ENCODE measurements at regions not wholly inside any gene's neighbourhood (a gene's known extent, or its start where the extent isn't known, plus 50 kb on each side); places are given as distances from the start of the nearest gene placed in this dataset.
"Not testable (repeated sequence)": the region's sequence is repeated elsewhere in the genome, so short reads cannot be mapped to it uniquely, and the experiment has no call there.

DNA sequence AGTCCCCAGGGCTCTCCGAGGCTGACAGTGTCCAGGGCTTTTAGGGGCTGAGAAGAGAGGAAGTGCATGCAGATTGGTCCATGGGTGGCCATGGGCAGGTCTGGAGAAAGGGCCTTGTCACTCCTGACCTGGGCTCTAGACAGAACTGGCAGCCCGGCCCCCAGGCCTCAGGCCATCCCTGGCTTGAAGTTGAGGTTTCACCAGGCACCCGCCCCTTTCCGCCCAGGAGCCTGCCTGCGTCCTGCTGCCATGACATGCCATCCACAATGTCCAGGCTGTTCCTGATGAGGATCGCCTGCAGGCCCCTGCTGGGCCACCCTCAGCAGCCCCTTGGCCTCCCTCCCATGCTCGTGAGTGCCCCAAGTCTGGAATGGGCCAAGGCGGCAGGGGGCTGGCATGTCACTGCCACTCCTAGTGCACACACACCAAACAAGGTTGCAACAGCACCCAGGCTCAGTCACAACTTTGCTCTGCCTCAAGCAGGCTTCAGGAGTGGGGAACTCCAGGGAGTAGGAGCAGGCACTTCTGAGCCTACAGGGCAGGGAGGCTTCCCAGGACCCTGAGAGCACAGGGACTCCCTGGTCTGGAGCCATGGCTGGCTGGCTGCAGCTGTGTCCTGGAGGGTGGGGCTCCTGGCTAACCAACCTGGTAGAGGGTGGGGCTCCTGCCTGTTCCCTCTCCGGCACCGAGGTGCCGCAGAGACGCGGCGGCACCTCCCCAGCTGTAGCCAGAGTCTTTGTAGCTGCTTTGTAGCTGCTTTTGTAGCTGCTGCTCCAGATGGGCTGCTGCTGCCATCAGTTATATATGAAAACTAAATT, 1457.1 kb upstream of the GBE1 start:
- no peak for ATAC-seq
- intact Hi-C loops (cut with DNase I; ENCODE audit: low total_unique reads) (no loop called here), in situ Hi-C loops (cut with MboI; ENCODE audit: low sequenced_read_pairs in 4 of 4) (no loop called here)
- Histone ChIP-seq H3K4me3 (no peak overlapping the region), H3K4me1 (no peaks in the 10 kb centered on the region), H3K27me3 (no peaks in the 10 kb centered on the region), H3K27ac (no peak overlapping the region), H3K9me3 (no peaks in the 10 kb centered on the region), H3K36me3 (no peaks in the 10 kb centered on the region)
- TF ChIP-seq, protein P1, sequence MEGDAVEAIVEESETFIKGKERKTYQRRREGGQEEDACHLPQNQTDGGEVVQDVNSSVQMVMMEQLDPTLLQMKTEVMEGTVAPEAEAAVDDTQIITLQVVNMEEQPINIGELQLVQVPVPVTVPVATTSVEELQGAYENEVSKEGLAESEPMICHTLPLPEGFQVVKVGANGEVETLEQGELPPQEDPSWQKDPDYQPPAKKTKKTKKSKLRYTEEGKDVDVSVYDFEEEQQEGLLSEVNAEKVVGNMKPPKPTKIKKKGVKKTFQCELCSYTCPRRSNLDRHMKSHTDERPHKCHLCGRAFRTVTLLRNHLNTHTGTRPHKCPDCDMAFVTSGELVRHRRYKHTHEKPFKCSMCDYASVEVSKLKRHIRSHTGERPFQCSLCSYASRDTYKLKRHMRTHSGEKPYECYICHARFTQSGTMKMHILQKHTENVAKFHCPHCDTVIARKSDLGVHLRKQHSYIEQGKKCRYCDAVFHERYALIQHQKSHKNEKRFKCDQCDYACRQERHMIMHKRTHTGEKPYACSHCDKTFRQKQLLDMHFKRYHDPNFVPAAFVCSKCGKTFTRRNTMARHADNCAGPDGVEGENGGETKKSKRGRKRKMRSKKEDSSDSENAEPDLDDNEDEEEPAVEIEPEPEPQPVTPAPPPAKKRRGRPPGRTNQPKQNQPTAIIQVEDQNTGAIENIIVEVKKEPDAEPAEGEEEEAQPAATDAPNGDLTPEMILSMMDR (IDR thresholded peaks at IDR 0.05 in 4 of 5, conservative IDR thresholded peaks at IDR 0.05 in 1 of 5) = no peak
- TF ChIP-seq POLR2A (IDR thresholded peaks at IDR 0.05) = no peak
- no peak for DNase-seq

DNA sequence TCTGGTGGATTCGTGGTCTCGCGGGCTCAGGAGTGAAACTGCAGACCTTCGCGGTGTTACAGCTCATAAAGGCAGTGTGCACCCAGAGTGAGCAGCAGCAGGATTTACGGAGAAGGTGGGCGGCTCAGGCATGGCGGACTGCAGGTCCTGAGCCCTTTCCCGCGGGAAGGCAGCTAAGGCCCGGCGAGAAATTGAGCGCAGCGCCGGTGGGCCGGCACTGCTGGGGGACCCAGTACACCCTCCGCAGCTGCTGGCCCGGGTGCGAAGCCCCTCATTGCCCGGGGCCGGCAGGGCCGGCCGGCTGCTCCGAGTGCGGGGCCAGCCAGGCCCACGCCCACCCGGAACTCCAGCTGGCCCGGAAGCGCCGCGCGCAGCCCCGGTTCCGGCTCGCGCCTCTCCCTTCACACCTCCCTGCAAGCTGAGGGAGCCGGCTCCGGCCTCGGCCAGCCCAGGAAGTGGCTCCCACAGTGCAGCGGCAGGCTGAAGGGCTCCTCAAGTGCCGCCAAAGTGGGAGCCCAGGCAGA, 1456.2 kb upstream of the GBE1 start:
- in situ Hi-C loops (cut with MboI; ENCODE audit: low sequenced_read_pairs in 4 of 4); ATAC-seq; H3K4me3 ChIP-seq; H3K9me3 ChIP-seq; H3K36me3 ChIP-seq; H3K27me3 ChIP-seq; H3K4me1 ChIP-seq; H3K27ac ChIP-seq; intact Hi-C loops (cut with DNase I; ENCODE audit: low total_unique reads); DNase-seq: not testable (repeated sequence)

DNA sequence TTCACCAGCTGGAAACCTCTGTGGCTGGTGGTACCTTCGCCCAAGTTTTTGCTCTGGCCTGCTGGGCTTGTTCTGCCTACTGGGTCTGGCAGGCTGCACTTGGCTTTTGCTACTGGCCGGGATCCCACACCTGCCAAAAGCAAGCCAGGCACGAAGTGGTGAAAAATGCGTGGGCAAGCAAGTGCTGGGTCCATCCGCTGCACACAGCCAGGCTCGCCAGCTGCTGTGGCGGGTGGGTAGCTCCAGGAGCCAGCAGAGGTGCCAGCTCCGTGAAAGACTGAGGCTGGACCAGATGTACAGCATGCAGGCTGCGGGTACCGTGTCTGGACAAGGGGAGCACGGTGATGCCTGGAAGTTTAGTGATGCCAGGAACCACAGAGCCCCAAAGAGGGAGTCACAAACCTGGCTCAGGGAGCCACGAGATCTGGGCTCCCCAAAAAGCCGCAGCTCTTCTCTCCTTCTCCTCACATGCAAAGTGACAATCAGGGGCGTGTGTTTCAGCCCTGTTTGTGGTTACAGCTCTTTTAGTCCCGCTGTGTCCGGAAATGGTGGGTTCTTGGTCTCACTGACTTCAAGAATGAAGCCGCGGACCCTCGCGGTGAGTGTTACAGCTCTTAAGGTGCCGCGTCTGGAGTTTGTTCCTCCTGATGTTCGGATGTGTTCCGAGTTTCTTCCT, 1455.6 kb upstream of the GBE1 start:
- DNase-seq = no peak
- Histone ChIP-seq H3K4me3 (no peak overlapping the region), H3K9me3 (no peaks in the 10 kb centered on the region), H3K36me3 (no peaks in the 10 kb centered on the region), H3K27me3 (no peaks in the 10 kb centered on the region), H3K27ac (no peak overlapping the region), H3K4me1 (no peaks in the 10 kb centered on the region)
- no peak for ATAC-seq
- intact Hi-C loops (cut with DNase I; ENCODE audit: low total_unique reads) = no loop called here
- in situ Hi-C loops (cut with MboI; ENCODE audit: low sequenced_read_pairs in 4 of 4) = no loop called here
- TF ChIP-seq, protein P1 (IDR thresholded peaks at IDR 0.05 in 4 of 5, conservative IDR thresholded peaks at IDR 0.05 in 1 of 5) = no peak
- TF ChIP-seq POLR2A (IDR thresholded peaks at IDR 0.05) = no peak

DNA sequence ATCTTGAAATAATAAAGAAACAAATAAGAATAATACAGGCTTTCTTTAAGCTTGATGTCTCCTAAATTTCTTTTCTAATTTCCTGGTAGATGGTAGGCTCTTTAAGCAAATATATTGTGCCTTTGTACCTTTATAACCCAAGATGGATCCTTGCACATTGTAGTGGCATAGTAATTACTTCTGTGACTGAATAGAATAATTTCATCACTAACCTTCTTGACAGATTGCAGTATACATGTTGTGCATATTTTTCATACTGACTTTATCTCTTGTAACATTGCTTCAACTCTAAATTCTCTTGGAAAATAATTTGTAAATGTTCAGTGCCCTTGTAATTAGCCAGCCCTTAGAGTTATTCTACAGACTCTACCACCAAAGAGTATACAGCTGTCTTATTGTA, 1433.8 kb upstream of the GBE1 start:
- DNase-seq = no peak
- Histone ChIP-seq H3K9me3 (no peaks in the 10 kb centered on the region), H3K4me3 (no peak overlapping the region), H3K27me3 (no peaks in the 10 kb centered on the region), H3K36me3 (no peaks in the 10 kb centered on the region), H3K4me1 (no peaks in the 10 kb centered on the region), H3K27ac (no peak overlapping the region)
- ATAC-seq = no peak
- in situ Hi-C loops (cut with MboI; ENCODE audit: low sequenced_read_pairs in 4 of 4) = no loop called here
- no peak for TF ChIP-seq POLR2A (IDR thresholded peaks at IDR 0.05)
- intact Hi-C loops (cut with DNase I; ENCODE audit: low total_unique reads) = no loop called here

DNA sequence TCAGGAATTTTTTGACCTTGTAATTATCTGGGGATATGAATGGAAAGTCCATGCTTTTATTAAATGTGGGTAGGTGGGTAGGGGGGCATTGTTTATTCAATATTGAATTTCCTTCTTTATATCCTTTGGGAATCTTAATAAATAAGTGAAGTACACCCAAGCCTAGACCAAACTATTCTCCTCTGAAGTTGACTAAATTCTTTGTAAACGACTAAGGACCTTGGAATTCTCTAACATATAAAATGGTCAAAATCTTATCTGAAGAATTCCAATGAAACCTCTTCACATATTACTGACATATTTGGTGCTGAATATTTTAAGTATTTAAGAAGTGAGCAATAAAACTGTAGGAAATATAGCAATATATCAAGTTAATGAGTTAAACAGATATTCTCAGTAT, 1432.1 kb upstream of the GBE1 start:
- TF ChIP-seq POLR2A (IDR thresholded peaks at IDR 0.05) = no peak
- TF ChIP-seq, protein P1 (IDR thresholded peaks at IDR 0.05 in 4 of 5, conservative IDR thresholded peaks at IDR 0.05 in 1 of 5) = no peak
- no peaks in the 10 kb centered on the region for H3K27me3 ChIP-seq
- in situ Hi-C loops (cut with MboI; ENCODE audit: low sequenced_read_pairs in 4 of 4) = no loop called here

More for the DNA sequence above, 1432.1 kb upstream of the GBE1 start:
- no peak overlapping the region for H3K4me3 ChIP-seq
- no peaks in the 10 kb centered on the region for H3K4me1 ChIP-seq
- no peak for DNase-seq
- no peaks in the 10 kb centered on the region for H3K36me3 ChIP-seq
- no peak overlapping the region for H3K27ac ChIP-seq
- ATAC-seq = no peak
- H3K9me3 ChIP-seq = no peaks in the 10 kb centered on the region
- intact Hi-C loops (cut with DNase I; ENCODE audit: low total_unique reads) = no loop called here
